Neural cell (in vitro differentiated cells): ENCODE measurements at regions not wholly inside any gene's neighbourhood (a gene's known extent, or its start where the extent isn't known, plus 50 kb on each side); places are given as distances from the start of the nearest gene placed in this dataset.

Source experiments
- EP300 ChIP-seq: fragments of 450-650 bp; conservative IDR thresholded peaks from 2 replicates; pipeline ENCODE4 v1.6.1; 2014; ENCODE audit warnings: antibody characterized with exemption, mild to moderate bottlenecking, moderate library complexity; ENCODE audit not compliant: poor library complexity, severe bottlenecking
- EZH2 ChIP-seq: fragments of 200-600, 300-800 bp; shearing (Covaris generic), sonication (generic); IDR thresholded peaks from 2 replicates; pipeline ENCODE4 v1.6.1; 2014; ENCODE audit warnings: antibody characterized with exemption, low read length, borderline replicate concordance, mild to moderate bottlenecking; ENCODE audit not compliant: insufficient read depth, poor library complexity, severe bottlenecking
- MXI1 ChIP-seq: fragments of 450-650 bp; conservative IDR thresholded peaks from 2 replicates; pipeline ENCODE4 v1.6.1; 2014; ENCODE audit warnings: antibody characterized with exemption, mild to moderate bottlenecking; ENCODE audit not compliant: poor library complexity, severe bottlenecking
- POLR2AphosphoS5 ChIP-seq: IDR thresholded peaks from 2 replicates; pipeline ENCODE4 v1.6.1; 2012
- RAD21 ChIP-seq: fragments of 450-650 bp; conservative IDR thresholded peaks from 2 replicates; pipeline ENCODE4 v1.6.1; 2014; ENCODE audit warnings: antibody characterized with exemption, mild to moderate bottlenecking, moderate library complexity
- SMC3 ChIP-seq: fragments of 450-650 bp; conservative IDR thresholded peaks from 2 replicates; pipeline ENCODE4 v1.6.1; 2014; ENCODE audit warnings: antibody characterized with exemption, mild to moderate bottlenecking, moderate library complexity; ENCODE audit not compliant: poor library complexity
- TAF1 ChIP-seq: IDR thresholded peaks from 2 replicates; pipeline ENCODE4 v1.6.1; 2012; ENCODE audit warnings: low read depth
- TF ChIP-seq, protein P1 (sequence below): fragments of 450-650 bp; IDR thresholded peaks from 2 replicates; pipeline ENCODE4 v1.5.1; 2014; ENCODE audit warnings: antibody characterized with exemption, mild to moderate bottlenecking, moderate library complexity; ENCODE audit not compliant: poor library complexity, severe bottlenecking
- TF ChIP-seq, protein P2 (sequence below): IDR thresholded peaks from 2 replicates; pipeline ENCODE4 v1.6.1; 2012; ENCODE audit warnings: borderline replicate concordance

DNA sequence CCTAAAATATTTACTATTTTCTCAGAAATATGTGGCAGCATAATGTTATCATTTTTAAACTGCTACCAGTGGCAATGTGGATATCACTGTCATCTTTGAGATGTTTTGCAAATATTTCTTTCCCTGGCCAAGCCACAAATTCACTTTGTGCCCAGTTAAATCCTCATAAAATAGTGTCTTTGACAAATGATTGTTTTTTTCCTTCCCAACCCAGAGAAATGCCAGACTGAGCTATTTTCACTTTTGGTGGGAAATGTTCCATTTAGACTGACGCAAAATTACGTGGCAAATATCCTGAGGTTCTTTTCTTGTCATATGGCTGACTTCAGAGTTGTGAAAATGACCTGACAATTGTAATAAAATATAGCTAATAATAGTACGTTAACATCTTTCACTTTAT is 807.0 kb upstream of the SOX9 start:
- TF ChIP-seq, protein P1, sequence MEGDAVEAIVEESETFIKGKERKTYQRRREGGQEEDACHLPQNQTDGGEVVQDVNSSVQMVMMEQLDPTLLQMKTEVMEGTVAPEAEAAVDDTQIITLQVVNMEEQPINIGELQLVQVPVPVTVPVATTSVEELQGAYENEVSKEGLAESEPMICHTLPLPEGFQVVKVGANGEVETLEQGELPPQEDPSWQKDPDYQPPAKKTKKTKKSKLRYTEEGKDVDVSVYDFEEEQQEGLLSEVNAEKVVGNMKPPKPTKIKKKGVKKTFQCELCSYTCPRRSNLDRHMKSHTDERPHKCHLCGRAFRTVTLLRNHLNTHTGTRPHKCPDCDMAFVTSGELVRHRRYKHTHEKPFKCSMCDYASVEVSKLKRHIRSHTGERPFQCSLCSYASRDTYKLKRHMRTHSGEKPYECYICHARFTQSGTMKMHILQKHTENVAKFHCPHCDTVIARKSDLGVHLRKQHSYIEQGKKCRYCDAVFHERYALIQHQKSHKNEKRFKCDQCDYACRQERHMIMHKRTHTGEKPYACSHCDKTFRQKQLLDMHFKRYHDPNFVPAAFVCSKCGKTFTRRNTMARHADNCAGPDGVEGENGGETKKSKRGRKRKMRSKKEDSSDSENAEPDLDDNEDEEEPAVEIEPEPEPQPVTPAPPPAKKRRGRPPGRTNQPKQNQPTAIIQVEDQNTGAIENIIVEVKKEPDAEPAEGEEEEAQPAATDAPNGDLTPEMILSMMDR, result no peak
- TF ChIP-seq TAF1, result no peak
- TF ChIP-seq POLR2AphosphoS5, result no peak
- TF ChIP-seq, protein P2, sequence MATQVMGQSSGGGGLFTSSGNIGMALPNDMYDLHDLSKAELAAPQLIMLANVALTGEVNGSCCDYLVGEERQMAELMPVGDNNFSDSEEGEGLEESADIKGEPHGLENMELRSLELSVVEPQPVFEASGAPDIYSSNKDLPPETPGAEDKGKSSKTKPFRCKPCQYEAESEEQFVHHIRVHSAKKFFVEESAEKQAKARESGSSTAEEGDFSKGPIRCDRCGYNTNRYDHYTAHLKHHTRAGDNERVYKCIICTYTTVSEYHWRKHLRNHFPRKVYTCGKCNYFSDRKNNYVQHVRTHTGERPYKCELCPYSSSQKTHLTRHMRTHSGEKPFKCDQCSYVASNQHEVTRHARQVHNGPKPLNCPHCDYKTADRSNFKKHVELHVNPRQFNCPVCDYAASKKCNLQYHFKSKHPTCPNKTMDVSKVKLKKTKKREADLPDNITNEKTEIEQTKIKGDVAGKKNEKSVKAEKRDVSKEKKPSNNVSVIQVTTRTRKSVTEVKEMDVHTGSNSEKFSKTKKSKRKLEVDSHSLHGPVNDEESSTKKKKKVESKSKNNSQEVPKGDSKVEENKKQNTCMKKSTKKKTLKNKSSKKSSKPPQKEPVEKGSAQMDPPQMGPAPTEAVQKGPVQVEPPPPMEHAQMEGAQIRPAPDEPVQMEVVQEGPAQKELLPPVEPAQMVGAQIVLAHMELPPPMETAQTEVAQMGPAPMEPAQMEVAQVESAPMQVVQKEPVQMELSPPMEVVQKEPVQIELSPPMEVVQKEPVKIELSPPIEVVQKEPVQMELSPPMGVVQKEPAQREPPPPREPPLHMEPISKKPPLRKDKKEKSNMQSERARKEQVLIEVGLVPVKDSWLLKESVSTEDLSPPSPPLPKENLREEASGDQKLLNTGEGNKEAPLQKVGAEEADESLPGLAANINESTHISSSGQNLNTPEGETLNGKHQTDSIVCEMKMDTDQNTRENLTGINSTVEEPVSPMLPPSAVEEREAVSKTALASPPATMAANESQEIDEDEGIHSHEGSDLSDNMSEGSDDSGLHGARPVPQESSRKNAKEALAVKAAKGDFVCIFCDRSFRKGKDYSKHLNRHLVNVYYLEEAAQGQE, result no peak
- no peak for TF ChIP-seq EP300
- no peak for TF ChIP-seq SMC3
- TF ChIP-seq MXI1, result no peak
- TF ChIP-seq EZH2, result no peak
- TF ChIP-seq RAD21, result no peak
